Osteocyte (in vitro differentiated cells): ENCODE measurements at regions not wholly inside any gene's neighbourhood (a gene's known extent, or its start where the extent isn't known, plus 50 kb on each side); places are given as distances from the start of the nearest gene placed in this dataset.

Source experiments
- DNase-seq: peaks from one replicate; pipeline ENCODE4 v3.0.0; 2021; ENCODE audit warnings: mixed read lengths; ENCODE audit not compliant: unreplicated experiment; ENCODE audit errors: extremely low spot score
- H3K27ac Mint-ChIP-seq: one replicate; pipeline ENCODE4 v1.8.0; 2021; ENCODE audit warnings: mild to moderate bottlenecking, mixed read lengths; ENCODE audit not compliant: unreplicated experiment
- H3K27me3 Mint-ChIP-seq: one replicate; pipeline ENCODE4 v1.8.0; 2021; ENCODE audit warnings: mixed read lengths; ENCODE audit not compliant: unreplicated experiment
- H3K36me3 Mint-ChIP-seq: one replicate; pipeline ENCODE4 v1.8.0; 2021; ENCODE audit warnings: mixed read lengths; ENCODE audit not compliant: unreplicated experiment
- H3K4me1 Mint-ChIP-seq: one replicate; pipeline ENCODE4 v1.8.0; 2021; ENCODE audit warnings: mixed read lengths; ENCODE audit not compliant: unreplicated experiment
- H3K4me3 Mint-ChIP-seq: one replicate; pipeline ENCODE4 v1.8.0; 2021; ENCODE audit warnings: mild to moderate bottlenecking, moderate library complexity, mixed read lengths; ENCODE audit not compliant: unreplicated experiment
- H3K9me3 Mint-ChIP-seq: one replicate; pipeline ENCODE4 v1.8.0; 2021; ENCODE audit warnings: mixed read lengths; ENCODE audit not compliant: unreplicated experiment
- CTCF ChIP-seq: fragments of 200-600 bp; sonication (generic); IDR thresholded peaks from 2 replicates; pipeline ENCODE4 v1.5.0; 2021; ENCODE audit warnings: antibody characterized with exemption, mild to moderate bottlenecking, moderate library complexity

GRCh38 chr19:28586474-28586873 lies 626.5 kb downstream of the UQCRFS1 start:
- H3K27ac Mint-ChIP-seq = no peak overlapping the region
- no peak for DNase-seq
- no peaks in the 10 kb centered on the region for H3K27me3 Mint-ChIP-seq
- H3K4me3 Mint-ChIP-seq = no peak overlapping the region
- H3K9me3 Mint-ChIP-seq = no peaks in the 10 kb centered on the region
- H3K36me3 Mint-ChIP-seq = no peaks in the 10 kb centered on the region
- no peak for TF ChIP-seq CTCF
- no peaks in the 10 kb centered on the region for H3K4me1 Mint-ChIP-seq

DNA sequence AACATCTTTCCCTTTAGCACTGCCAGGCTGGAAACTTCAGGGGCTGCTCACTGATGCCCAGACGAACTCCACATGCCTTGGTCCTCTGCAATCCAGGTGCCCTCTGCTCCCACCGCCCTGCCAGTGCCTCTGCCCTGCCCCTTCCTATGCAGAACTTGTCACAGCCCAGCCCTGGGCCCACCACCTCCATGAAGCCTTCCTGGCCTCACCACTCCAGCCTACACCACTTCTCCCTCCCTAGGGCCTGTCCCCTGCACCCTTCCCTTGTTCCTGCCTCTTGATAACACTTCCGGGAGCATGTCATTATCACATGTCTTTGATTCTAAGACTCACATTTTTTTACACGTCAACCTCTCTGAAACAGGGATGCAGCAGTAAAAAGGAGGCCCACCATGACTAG lies 627.2 kb downstream of the UQCRFS1 start:
- Mint-ChIP-seq H3K36me3 (no peaks in the 10 kb centered on the region), H3K9me3 (no peaks in the 10 kb centered on the region), H3K27ac (no peak overlapping the region), H3K27me3 (no peaks in the 10 kb centered on the region), H3K4me3 (no peak overlapping the region), H3K4me1 (no peaks in the 10 kb centered on the region)
- TF ChIP-seq CTCF = no peak
- no peak for DNase-seq

DNA sequence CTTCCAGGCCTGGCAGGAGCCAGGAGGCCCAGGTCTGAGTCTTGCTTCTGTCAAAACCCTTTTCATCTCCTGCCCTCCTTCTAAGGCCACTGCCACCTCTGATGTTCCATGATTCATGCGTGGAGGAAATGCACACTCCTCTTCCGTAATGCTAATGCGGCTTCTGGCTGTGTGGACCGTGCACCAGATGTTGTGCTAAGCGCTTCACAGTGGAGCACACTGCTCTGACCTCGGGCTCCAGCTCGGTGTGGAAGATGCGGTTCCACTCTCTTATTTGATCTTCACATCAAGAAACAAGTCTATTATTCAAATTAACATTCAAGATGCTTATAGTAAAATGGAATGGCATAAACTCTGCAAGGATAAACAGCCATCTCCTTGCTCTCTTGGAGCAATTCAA lies 629.2 kb downstream of the UQCRFS1 start:
- no peaks in the 10 kb centered on the region for H3K36me3 Mint-ChIP-seq
- no peaks in the 10 kb centered on the region for H3K4me1 Mint-ChIP-seq
- no peaks in the 10 kb centered on the region for H3K9me3 Mint-ChIP-seq

DNA sequence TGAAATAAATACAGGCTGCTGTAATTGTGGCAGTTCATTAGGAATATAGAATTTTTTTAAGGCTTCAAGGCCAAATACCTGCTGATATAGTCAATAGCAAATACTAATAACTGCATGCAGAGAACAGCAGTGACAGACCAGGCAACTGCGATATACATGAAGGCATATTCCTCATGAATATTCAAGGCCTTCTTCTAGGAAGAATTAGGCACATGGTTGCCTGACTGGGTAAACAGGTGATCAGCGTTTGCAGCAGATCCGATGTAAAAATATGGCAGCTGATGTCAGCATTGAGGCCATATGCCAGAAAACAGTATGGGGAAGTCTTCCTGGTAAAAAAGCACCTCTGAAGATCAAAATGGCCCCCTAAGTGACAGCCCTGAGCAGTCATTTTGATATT lies 629.7 kb downstream of the UQCRFS1 start:
- H3K36me3 Mint-ChIP-seq = no peaks in the 10 kb centered on the region
- no peaks in the 10 kb centered on the region for H3K9me3 Mint-ChIP-seq
- no peak overlapping the region for H3K4me3 Mint-ChIP-seq
- no peak for TF ChIP-seq CTCF
- H3K27me3 Mint-ChIP-seq = no peaks in the 10 kb centered on the region
- no peak for DNase-seq
- no peak overlapping the region for H3K27ac Mint-ChIP-seq
- no peaks in the 10 kb centered on the region for H3K4me1 Mint-ChIP-seq

More for the DNA sequence above, 629.2 kb downstream of the UQCRFS1 start:
- no peak for TF ChIP-seq CTCF
- Mint-ChIP-seq H3K27me3 (no peaks in the 10 kb centered on the region), H3K4me3 (no peak overlapping the region), H3K27ac (no peak overlapping the region)
- DNase-seq = no peak

- no peak overlapping the region for H3K4me3 Mint-ChIP-seq
Observed at GRCh38 chr19:28582796-28583195, 630.2 kb downstream of the UQCRFS1 start.

More at GRCh38 chr19:28582796-28583195, 630.2 kb downstream of the UQCRFS1 start:
- no peaks in the 10 kb centered on the region for H3K9me3 Mint-ChIP-seq
- no peak overlapping the region for H3K27ac Mint-ChIP-seq
- no peaks in the 10 kb centered on the region for H3K27me3 Mint-ChIP-seq
- H3K4me1 Mint-ChIP-seq = no peaks in the 10 kb centered on the region
- no peaks in the 10 kb centered on the region for H3K36me3 Mint-ChIP-seq
- TF ChIP-seq CTCF = no peak
- DNase-seq = no peak
